Uterus (tissue), 2 donors: ENCODE measurements at regions not wholly inside any gene's neighbourhood (a gene's known extent, or its start where the extent isn't known, plus 50 kb on each side); places are given as distances from the start of the nearest gene placed in this dataset.

Source experiments
- POLR2A ChIP-seq, 2 donors: fragments of 450-650 bp; IDR thresholded peaks; one replicate each; pipeline ENCODE4 v1.6.1; 2016; ENCODE audit warnings: antibody characterized with exemption in 2 of 2, mild to moderate bottlenecking in 1 of 2, moderate library complexity in 1 of 2
- TF ChIP-seq, protein P1 (sequence below), 4 experiments: fragments of 200-600 bp in 2 of 4; fragments of 450-650 bp in 2 of 4; sonication (generic) in 2 of 4; IDR thresholded peaks; one replicate each; pipeline ENCODE4 v1.5.1; 2016 to 2019; ENCODE audit warnings: antibody characterized with exemption in 4 of 4, mild to moderate bottlenecking in 2 of 4, moderate library complexity in 1 of 4

DNA sequence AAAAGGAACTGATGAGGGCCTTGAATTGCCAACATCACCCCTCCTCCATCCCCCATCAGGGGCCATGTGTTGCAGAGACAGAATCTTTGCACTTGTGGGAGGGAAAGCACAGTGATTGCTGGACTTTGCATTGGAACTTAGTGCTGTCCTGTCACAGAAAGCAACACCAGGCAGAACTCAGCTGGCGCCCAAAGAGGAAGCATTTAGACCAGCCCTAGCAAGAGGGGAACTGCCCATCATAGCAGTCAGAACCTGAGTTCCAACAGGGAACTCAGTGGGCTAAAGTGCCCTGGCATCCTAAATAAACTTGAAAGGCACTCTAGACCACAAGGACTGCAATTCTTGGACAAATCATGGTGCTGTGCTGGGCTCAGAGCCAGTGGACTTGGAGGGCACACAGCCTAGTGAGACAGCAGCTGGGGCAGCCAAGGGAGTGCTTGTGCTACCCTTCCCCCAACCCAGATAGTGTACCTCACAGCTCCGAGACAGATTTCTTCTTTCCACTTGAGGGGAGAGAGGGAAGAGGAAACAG, 128.1 kb downstream of the ACTL7B start:
- TF ChIP-seq, protein P1, sequence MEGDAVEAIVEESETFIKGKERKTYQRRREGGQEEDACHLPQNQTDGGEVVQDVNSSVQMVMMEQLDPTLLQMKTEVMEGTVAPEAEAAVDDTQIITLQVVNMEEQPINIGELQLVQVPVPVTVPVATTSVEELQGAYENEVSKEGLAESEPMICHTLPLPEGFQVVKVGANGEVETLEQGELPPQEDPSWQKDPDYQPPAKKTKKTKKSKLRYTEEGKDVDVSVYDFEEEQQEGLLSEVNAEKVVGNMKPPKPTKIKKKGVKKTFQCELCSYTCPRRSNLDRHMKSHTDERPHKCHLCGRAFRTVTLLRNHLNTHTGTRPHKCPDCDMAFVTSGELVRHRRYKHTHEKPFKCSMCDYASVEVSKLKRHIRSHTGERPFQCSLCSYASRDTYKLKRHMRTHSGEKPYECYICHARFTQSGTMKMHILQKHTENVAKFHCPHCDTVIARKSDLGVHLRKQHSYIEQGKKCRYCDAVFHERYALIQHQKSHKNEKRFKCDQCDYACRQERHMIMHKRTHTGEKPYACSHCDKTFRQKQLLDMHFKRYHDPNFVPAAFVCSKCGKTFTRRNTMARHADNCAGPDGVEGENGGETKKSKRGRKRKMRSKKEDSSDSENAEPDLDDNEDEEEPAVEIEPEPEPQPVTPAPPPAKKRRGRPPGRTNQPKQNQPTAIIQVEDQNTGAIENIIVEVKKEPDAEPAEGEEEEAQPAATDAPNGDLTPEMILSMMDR (IDR thresholded peaks at IDR 0.05) = no peak
- no peak for TF ChIP-seq POLR2A (IDR thresholded peaks at IDR 0.05)
